ENCODE measurements at regions not wholly inside any gene's neighbourhood (a gene's known extent, or its start where the extent isn't known, plus 50 kb on each side); places are given as distances from the start of the nearest gene placed in this dataset.

GRCh38 chr13:26820871-26821270 is 60.3 kb upstream of the GPR12 start:
- no peak for ATAC-seq
- Mint-ChIP-seq H3K4me1 (ENCODE audit: low read depth) (peaks cover 1% of the 10 kb centered on the region), H3K27me3 (peaks cover 2% of the 10 kb centered on the region), H3K36me3 (ENCODE audit: low read depth) (no peaks in the 10 kb centered on the region), H3K4me3 (no peak overlapping the region), H3K9me3 (no peaks in the 10 kb centered on the region), H3K27ac (no peak overlapping the region)
- CTCF ChIA-PET, result no interaction called here
- TF ChIP-seq CTCF (IDR thresholded peaks at IDR 0.05), result no peak
- no peak for DNase-seq
- intact Hi-C loops (cut with micrococcal nuclease), result no loop called here
- POLR2A ChIA-PET, result no interaction called here

- CTCF ChIA-PET, result no interaction called here
- Mint-ChIP-seq H3K27me3 (peaks cover 2% of the 10 kb centered on the region), H3K4me1 (ENCODE audit: low read depth) (peaks cover 1% of the 10 kb centered on the region), H3K9me3 (no peaks in the 10 kb centered on the region), H3K36me3 (ENCODE audit: low read depth) (no peaks in the 10 kb centered on the region), H3K27ac (no peak overlapping the region), H3K4me3 (no peak overlapping the region)
- TF ChIP-seq CTCF (IDR thresholded peaks at IDR 0.05), result no peak
- no peak for DNase-seq
- POLR2A ChIA-PET, result no interaction called here
- intact Hi-C loops (cut with micrococcal nuclease), result no loop called here
- no peak for ATAC-seq
Measured at GRCh38 chr13:26819046-26819445, 58.5 kb upstream of the GPR12 start.

GRCh38 chr13:26816881-26817280 is 56.3 kb upstream of the GPR12 start:
- Mint-ChIP-seq H3K9me3 (no peaks in the 10 kb centered on the region), H3K4me1 (ENCODE audit: low read depth) (no peaks in the 10 kb centered on the region), H3K27me3 (peaks cover 5% of the 10 kb centered on the region), H3K27ac (no peak overlapping the region), H3K4me3 (no peak overlapping the region), H3K36me3 (ENCODE audit: low read depth) (no peaks in the 10 kb centered on the region)
- ATAC-seq (no peak), DNase-seq (no peak)
- CTCF ChIA-PET, result interaction anchor here (1.7 kb wide), 1 partner anchor 113 kb away, joined by 4 read pairs; no protein-coding TSS in a partner anchor
- intact Hi-C loops (cut with micrococcal nuclease), result no loop called here
- no peak for TF ChIP-seq CTCF (IDR thresholded peaks at IDR 0.05)
- POLR2A ChIA-PET, result no interaction called here

GRCh38 chr13:26813980-26814348 is 53.4 kb upstream of the GPR12 start:
- no peak for TF ChIP-seq CTCF (IDR thresholded peaks at IDR 0.05)
- CTCF ChIA-PET, result no interaction called here
- intact Hi-C loops (cut with micrococcal nuclease), result no loop called here
- Mint-ChIP-seq H3K27me3 (peaks cover 19% of the 10 kb centered on the region), H3K4me3 (no peak overlapping the region), H3K36me3 (ENCODE audit: low read depth) (no peaks in the 10 kb centered on the region), H3K27ac (no peak overlapping the region), H3K9me3 (no peaks in the 10 kb centered on the region), H3K4me1 (ENCODE audit: low read depth) (no peaks in the 10 kb centered on the region)
- no peak for ATAC-seq
- POLR2A ChIA-PET, result interaction anchor here (0.8 kb wide), 1 partner anchor 371 kb away, joined by 3 read pairs; no protein-coding TSS in a partner anchor
- DNase-seq, result no peak

GRCh38 chr13:26813321-26813979 is 52.9 kb upstream of the GPR12 start:
- CTCF ChIA-PET, result no interaction called here
- POLR2A ChIA-PET, result interaction anchor here (0.8 kb wide), 1 partner anchor 372 kb away, joined by 3 read pairs; no protein-coding TSS in a partner anchor
- TF ChIP-seq CTCF (IDR thresholded peaks at IDR 0.05), result no peak
- Mint-ChIP-seq H3K4me3 (no peak overlapping the region), H3K9me3 (no peaks in the 10 kb centered on the region), H3K27ac (no peak overlapping the region), H3K27me3 (peaks cover 24% of the 10 kb centered on the region), H3K36me3 (ENCODE audit: low read depth) (no peaks in the 10 kb centered on the region), H3K4me1 (ENCODE audit: low read depth) (no peaks in the 10 kb centered on the region)
- intact Hi-C loops (cut with micrococcal nuclease), result no loop called here
- DNase-seq (no peak), ATAC-seq (no peak)

Data from activated CD8-positive, alpha-beta T cell treated with anti-CD3 and anti-CD28 coated beads for 36 hours (primary cell).